ENCODE measurements at regions not wholly inside any gene's neighbourhood (a gene's known extent, or its start where the extent isn't known, plus 50 kb on each side); places are given as distances from the start of the nearest gene placed in this dataset.

DNA sequence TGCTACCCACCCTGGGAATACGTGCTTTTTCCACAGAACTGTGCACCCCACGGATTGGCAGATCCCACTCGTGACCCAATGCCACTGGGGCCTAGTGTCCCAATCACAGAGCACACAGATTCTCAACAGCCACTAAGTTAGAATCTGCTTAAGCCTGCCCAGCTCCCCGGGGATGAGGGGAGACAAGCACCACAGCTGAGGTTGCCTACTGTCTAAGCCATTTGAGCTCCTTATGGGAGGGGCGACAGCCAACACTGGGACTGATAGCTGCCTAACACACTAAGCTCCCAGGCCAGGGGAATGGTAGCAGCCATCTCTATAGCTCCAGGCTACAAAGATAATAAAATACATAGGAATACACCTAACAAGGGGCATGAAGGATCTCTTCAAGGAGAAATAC, 93.5 kb upstream of the GUCY1A1 start:
- Histone ChIP-seq H3K4me3 (ENCODE audit: extremely low read depth in 1 of 4, insufficient read depth in 2 of 4, low read depth in 3 of 4, low read length in 4 of 4) (no peak overlapping the region), H3K4me1 (replicated peaks in 1 of 4; ENCODE audit: control insufficient read depth in 3 of 4, insufficient read depth in 4 of 4, low read length in 3 of 4) (no peaks in the 10 kb centered on the region), H3K79me1 (ENCODE audit: low read depth, low read length) (no peaks in the 10 kb centered on the region), H2BK15ac (ENCODE audit: low read length) (no peak overlapping the region), H2BK12ac (ENCODE audit: low read depth, low read length) (no peak overlapping the region), H2AK5ac (ENCODE audit: low read depth, low read length) (no peak overlapping the region), H3K27me3 (replicated peaks in 1 of 4; ENCODE audit: control insufficient read depth in 3 of 4, extremely low read depth in 1 of 4, insufficient read depth in 3 of 4, low read length in 3 of 4) (no peaks in the 10 kb centered on the region), H3K4me2 (ENCODE audit: insufficient read depth in 1 of 2, low read depth in 2 of 2, low read length in 2 of 2) (no peak overlapping the region), H4K5ac (ENCODE audit: insufficient read length, low read depth, low read length) (no peak overlapping the region), H3K9ac (replicated peaks in 1 of 4; ENCODE audit: extremely low read depth in 1 of 4, low read depth in 3 of 4, low read length in 3 of 4) (no peak overlapping the region), H3K14ac (ENCODE audit: insufficient read length) (no peak overlapping the region), H3K18ac (ENCODE audit: extremely low read depth, low read length) (no peak overlapping the region), H2AFZ (ENCODE audit: low read length) (no peak overlapping the region), H3K23me2 (ENCODE audit: low read depth, low read length) (no peaks in the 10 kb centered on the region), H3K36me3 (ENCODE audit: control insufficient read depth in 2 of 4, insufficient read depth in 4 of 4, low read length in 3 of 4) (no peaks in the 10 kb centered on the region; a peak in 1 of 8 replicates), H3K56ac (replicated peaks; ENCODE audit: insufficient read length, low read depth, low read length) (no peak overlapping the region), H2BK5ac (ENCODE audit: low read depth, low read length) (no peak overlapping the region), H3K23ac (ENCODE audit: insufficient read length) (no peak overlapping the region), H3K79me2 (ENCODE audit: control insufficient read depth in 1 of 2, insufficient read depth in 2 of 2, low read length in 2 of 2) (no peaks in the 10 kb centered on the region), H4K20me1 (replicated peaks in 1 of 2; ENCODE audit: control insufficient read depth in 1 of 2, insufficient read depth in 2 of 2, low read length in 2 of 2) (no peaks in the 10 kb centered on the region), H2BK20ac (ENCODE audit: low read length) (no peak overlapping the region), H3K4ac (replicated peaks; ENCODE audit: insufficient read length, low read depth, low read length) (no peak overlapping the region), H4K91ac (replicated peaks; ENCODE audit: insufficient read length, low read length) (no peak overlapping the region), H4K8ac (ENCODE audit: extremely low read depth, insufficient read depth, low read length) (no peak overlapping the region), H2BK120ac (replicated peaks; ENCODE audit: low read depth, low read length) (no peak overlapping the region), H3K9me3 (ENCODE audit: insufficient read depth in 2 of 2, low read depth in 1 of 2, low read length in 1 of 2) (no peaks in the 10 kb centered on the region), H3K27ac (ENCODE audit: low read depth, low read length) (no peak overlapping the region)
- no peak for DNase-seq (ENCODE audit: low read depth in 1 of 2, low spot score in 2 of 2)
- TF ChIP-seq KDM1A (IDR thresholded peaks at IDR 0.05; ENCODE audit: borderline replicate concordance, low read length): no peak
- no peak for TF ChIP-seq SIX5 (IDR thresholded peaks at IDR 0.05; ENCODE audit: low read depth, low read length)
- TF ChIP-seq CTBP2 (IDR thresholded peaks at IDR 0.05; ENCODE audit: borderline replicate concordance, insufficient read depth, insufficient read length, low read length): no peak
- no peak for TF ChIP-seq EZH2 (IDR thresholded peaks at IDR 0.05; ENCODE audit: low read depth, low read length, severe bottlenecking)
- no peak for TF ChIP-seq HDAC2 (IDR thresholded peaks at IDR 0.05; ENCODE audit: borderline replicate concordance in 1 of 2, low read depth in 2 of 2, low read length in 2 of 2)
- no peak for TF ChIP-seq SP2 (IDR thresholded peaks at IDR 0.05; ENCODE audit: low read length)
- TF ChIP-seq EGR1 (IDR thresholded peaks at IDR 0.05; ENCODE audit: borderline replicate concordance, low read depth, low read length): no peak
- TF ChIP-seq RFX5 (IDR thresholded peaks at IDR 0.05; ENCODE audit: borderline replicate concordance, low read depth, low read length): no peak
- TF ChIP-seq, protein P1, sequence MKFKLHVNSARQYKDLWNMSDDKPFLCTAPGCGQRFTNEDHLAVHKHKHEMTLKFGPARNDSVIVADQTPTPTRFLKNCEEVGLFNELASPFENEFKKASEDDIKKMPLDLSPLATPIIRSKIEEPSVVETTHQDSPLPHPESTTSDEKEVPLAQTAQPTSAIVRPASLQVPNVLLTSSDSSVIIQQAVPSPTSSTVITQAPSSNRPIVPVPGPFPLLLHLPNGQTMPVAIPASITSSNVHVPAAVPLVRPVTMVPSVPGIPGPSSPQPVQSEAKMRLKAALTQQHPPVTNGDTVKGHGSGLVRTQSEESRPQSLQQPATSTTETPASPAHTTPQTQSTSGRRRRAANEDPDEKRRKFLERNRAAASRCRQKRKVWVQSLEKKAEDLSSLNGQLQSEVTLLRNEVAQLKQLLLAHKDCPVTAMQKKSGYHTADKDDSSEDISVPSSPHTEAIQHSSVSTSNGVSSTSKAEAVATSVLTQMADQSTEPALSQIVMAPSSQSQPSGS (IDR thresholded peaks at IDR 0.05; ENCODE audit: low read length): no peak
- no peak for FAIRE-seq
- 78% methylated on average over 5 of the region's 5 CpGs; no CpG with 5 or more reads in 1 of the 2 experiments for WGBS, 2 experiments (ENCODE audit: extremely low coverage in 1 of 2, insufficient coverage in 1 of 2, insufficient read length in 1 of 2, insufficient replicate concordance in 2 of 2, low coverage in 1 of 2, low lambda C conversion rate in 2 of 2, missing lambda C conversion rate in 1 of 2)
- CTCF ChIA-PET (ENCODE audit: partially characterized antibody): interaction anchor here (0.9 kb wide), 1 partner anchor 44 kb away, joined by 3 read pairs; no protein-coding TSS in a partner anchor
- POLR2A ChIA-PET (ENCODE audit: partially characterized antibody): interaction anchor here (0.7 kb wide), 1 partner anchor 173 kb away, joined by 3 read pairs; no protein-coding TSS in a partner anchor

Data from H1 (cell line).